K562 (cell line): ENCODE measurements at regions not wholly inside any gene's neighbourhood (a gene's known extent, or its start where the extent isn't known, plus 50 kb on each side); places are given as distances from the start of the nearest gene placed in this dataset.

Experiments used
- CHCHD3 ChIP-seq: fragments of 250-450 bp; sonication (Bioruptor Pico); IDR thresholded peaks from 2 replicates; pipeline ENCODE4 v2.1.2; 2022; ENCODE audit warnings: mild to moderate bottlenecking
- EHMT2 ChIP-seq: fragments of 450-650 bp; IDR thresholded peaks from 2 replicates; pipeline ENCODE4 v1.6.1; 2018; ENCODE audit warnings: antibody characterized with exemption
- ELF1 ChIP-seq: fragments of 200-800 bp; sonication (Bioruptor generic); IDR thresholded peaks from 2 replicates; pipeline ENCODE4 v1.6.1; 2016; ENCODE audit warnings: missing genetic modification characterization, missing compliant biosample characterization
- GATAD2A ChIP-seq: fragments of 450-650 bp; IDR thresholded peaks from 2 replicates; pipeline ENCODE4 v1.6.1; 2017
- GTF2A2 ChIP-seq: IDR thresholded peaks from 2 replicates; pipeline ENCODE4 v1.6.1; 2016; ENCODE audit warnings: mild to moderate bottlenecking, missing genetic modification characterization, missing compliant biosample characterization
- MAFG ChIP-seq: fragments of 450-650 bp; conservative IDR thresholded peaks from 2 replicates; pipeline ENCODE4 v1.6.1; 2016; ENCODE audit warnings: missing genetic modification characterization, missing compliant biosample characterization
- MBD2 ChIP-seq: sonication (generic); IDR thresholded peaks from 2 replicates; pipeline ENCODE4 v1.6.1; 2016; ENCODE audit warnings: low read depth, borderline replicate concordance
- NELFE ChIP-seq: IDR thresholded peaks from 2 replicates; pipeline ENCODE4 v1.6.1; 2011; ENCODE audit warnings: mild to moderate bottlenecking; ENCODE audit not compliant: insufficient read depth, insufficient read length
- NFATC3 ChIP-seq: fragments of 450-650 bp; IDR thresholded peaks from 2 replicates; pipeline ENCODE4 v1.6.1; 2017; ENCODE audit warnings: mild to moderate bottlenecking
- NUFIP1 ChIP-seq: fragments of 450-650 bp; IDR thresholded peaks from 2 replicates; pipeline ENCODE4 v1.6.1; 2018; ENCODE audit not compliant: partially characterized antibody
- POLR2AphosphoS5 ChIP-seq: IDR thresholded peaks from 2 replicates; pipeline ENCODE4 v1.6.1; 2011; ENCODE audit warnings: mild to moderate bottlenecking, low read depth, low read length, moderate library complexity; ENCODE audit not compliant: control insufficient read depth, insufficient read depth
- PREB ChIP-seq: sonication (generic); formaldehyde crosslinking; IDR thresholded peaks from 2 replicates; pipeline ENCODE4 v1.8.1; 2023; ENCODE audit warnings: mild to moderate bottlenecking, missing genetic modification reagents
- PRPF4 ChIP-seq: fragments of 200-400 bp; formaldehyde crosslinking; IDR thresholded peaks from one replicate; pipeline ENCODE4 v1.6.1; 2017; ENCODE audit warnings: low read length, low read depth, mild to moderate bottlenecking; ENCODE audit not compliant: insufficient read depth, poor library complexity, severe bottlenecking
- RFX7 ChIP-seq: fragments of 250-450 bp; sonication (Bioruptor Pico); IDR thresholded peaks from 2 replicates; pipeline ENCODE4 v1.5.1; 2021; ENCODE audit warnings: mild to moderate bottlenecking
- RNF2 ChIP-seq: sonication (generic); IDR thresholded peaks from 2 replicates; pipeline ENCODE4 v1.6.1; 2016
- TAF9B ChIP-seq: fragments of 450-650 bp; IDR thresholded peaks from 2 replicates; pipeline ENCODE4 v1.6.1; 2018; ENCODE audit warnings: mild to moderate bottlenecking; ENCODE audit not compliant: partially characterized antibody
- ZNF347 ChIP-seq: fragments of 450-650 bp; formaldehyde crosslinking; IDR thresholded peaks from 2 replicates; pipeline ENCODE4 v1.4.0; 2020; ENCODE audit warnings: low read depth, mild to moderate bottlenecking, moderate library complexity
- ZNF398 ChIP-seq: fragments of 250-450 bp; sonication (Bioruptor Pico); IDR thresholded peaks from 2 replicates; pipeline ENCODE4 v1.8.0; 2021; ENCODE audit warnings: moderate library complexity, mild to moderate bottlenecking, inconsistent platforms
- ZNF57 ChIP-seq: fragments of 450-650 bp; formaldehyde crosslinking; IDR thresholded peaks from 2 replicates; pipeline ENCODE4 v1.4.0; 2020; ENCODE audit warnings: mild to moderate bottlenecking, moderate library complexity
- TF ChIP-seq, protein P1 (sequence below): fragments of 250-450 bp; sonication (Bioruptor Pico); IDR thresholded peaks from 2 replicates; pipeline ENCODE4 v1.5.0; 2020; ENCODE audit warnings: mild to moderate bottlenecking
- TF ChIP-seq, protein P2 (sequence below): sonication (generic); formaldehyde crosslinking; IDR thresholded peaks from 2 replicates; pipeline ENCODE4 v1.8.0; 2022; ENCODE audit warnings: mild to moderate bottlenecking, missing genetic modification reagents

GRCh38 chr6:28816909-28817807, 106.6 kb downstream of the TRIM27 start (continued):
- TF ChIP-seq ELF1, result no peak
- TF ChIP-seq MAFG (tag), result no peak
- TF ChIP-seq PREB (CRISPR knock-in tag), result no peak
- peak; percentile 60 for TF ChIP-seq EHMT2
- no peak for TF ChIP-seq ZNF57
- TF ChIP-seq POLR2AphosphoS5, result no peak
- TF ChIP-seq, protein P1, sequence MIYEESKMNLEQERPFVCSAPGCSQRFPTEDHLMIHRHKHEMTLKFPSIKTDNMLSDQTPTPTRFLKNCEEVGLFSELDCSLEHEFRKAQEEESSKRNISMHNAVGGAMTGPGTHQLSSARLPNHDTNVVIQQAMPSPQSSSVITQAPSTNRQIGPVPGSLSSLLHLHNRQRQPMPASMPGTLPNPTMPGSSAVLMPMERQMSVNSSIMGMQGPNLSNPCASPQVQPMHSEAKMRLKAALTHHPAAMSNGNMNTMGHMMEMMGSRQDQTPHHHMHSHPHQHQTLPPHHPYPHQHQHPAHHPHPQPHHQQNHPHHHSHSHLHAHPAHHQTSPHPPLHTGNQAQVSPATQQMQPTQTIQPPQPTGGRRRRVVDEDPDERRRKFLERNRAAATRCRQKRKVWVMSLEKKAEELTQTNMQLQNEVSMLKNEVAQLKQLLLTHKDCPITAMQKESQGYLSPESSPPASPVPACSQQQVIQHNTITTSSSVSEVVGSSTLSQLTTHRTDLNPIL, result no peak
- TF ChIP-seq RFX7 (CRISPR knock-in tag), result no peak
- TF ChIP-seq GTF2A2 (tag), result no peak
- peak; percentile 37; the same call in 1 of the 2 replicates for TF ChIP-seq GATAD2A
- no peak for TF ChIP-seq NUFIP1
- no peak for TF ChIP-seq CHCHD3 (CRISPR knock-in tag)
- TF ChIP-seq, protein P2, sequence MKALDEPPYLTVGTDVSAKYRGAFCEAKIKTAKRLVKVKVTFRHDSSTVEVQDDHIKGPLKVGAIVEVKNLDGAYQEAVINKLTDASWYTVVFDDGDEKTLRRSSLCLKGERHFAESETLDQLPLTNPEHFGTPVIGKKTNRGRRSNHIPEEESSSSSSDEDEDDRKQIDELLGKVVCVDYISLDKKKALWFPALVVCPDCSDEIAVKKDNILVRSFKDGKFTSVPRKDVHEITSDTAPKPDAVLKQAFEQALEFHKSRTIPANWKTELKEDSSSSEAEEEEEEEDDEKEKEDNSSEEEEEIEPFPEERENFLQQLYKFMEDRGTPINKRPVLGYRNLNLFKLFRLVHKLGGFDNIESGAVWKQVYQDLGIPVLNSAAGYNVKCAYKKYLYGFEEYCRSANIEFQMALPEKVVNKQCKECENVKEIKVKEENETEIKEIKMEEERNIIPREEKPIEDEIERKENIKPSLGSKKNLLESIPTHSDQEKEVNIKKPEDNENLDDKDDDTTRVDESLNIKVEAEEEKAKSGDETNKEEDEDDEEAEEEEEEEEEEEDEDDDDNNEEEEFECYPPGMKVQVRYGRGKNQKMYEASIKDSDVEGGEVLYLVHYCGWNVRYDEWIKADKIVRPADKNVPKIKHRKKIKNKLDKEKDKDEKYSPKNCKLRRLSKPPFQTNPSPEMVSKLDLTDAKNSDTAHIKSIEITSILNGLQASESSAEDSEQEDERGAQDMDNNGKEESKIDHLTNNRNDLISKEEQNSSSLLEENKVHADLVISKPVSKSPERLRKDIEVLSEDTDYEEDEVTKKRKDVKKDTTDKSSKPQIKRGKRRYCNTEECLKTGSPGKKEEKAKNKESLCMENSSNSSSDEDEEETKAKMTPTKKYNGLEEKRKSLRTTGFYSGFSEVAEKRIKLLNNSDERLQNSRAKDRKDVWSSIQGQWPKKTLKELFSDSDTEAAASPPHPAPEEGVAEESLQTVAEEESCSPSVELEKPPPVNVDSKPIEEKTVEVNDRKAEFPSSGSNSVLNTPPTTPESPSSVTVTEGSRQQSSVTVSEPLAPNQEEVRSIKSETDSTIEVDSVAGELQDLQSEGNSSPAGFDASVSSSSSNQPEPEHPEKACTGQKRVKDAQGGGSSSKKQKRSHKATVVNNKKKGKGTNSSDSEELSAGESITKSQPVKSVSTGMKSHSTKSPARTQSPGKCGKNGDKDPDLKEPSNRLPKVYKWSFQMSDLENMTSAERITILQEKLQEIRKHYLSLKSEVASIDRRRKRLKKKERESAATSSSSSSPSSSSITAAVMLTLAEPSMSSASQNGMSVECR (CRISPR knock-in tag), result no peak
- no peak for TF ChIP-seq TAF9B
- TF ChIP-seq ZNF398 (CRISPR knock-in tag), result no peak
- TF ChIP-seq NFATC3, result no peak
- TF ChIP-seq RNF2, result peak; percentile 29; the same call in 1 of the 2 replicates
- no peak for TF ChIP-seq NELFE
- TF ChIP-seq ZNF347 (CRISPR knock-in tag), result no peak
- TF ChIP-seq MBD2, result no peak
- no peak for TF ChIP-seq PRPF4
